Osteocyte (in vitro differentiated cells): ENCODE measurements at regions not wholly inside any gene's neighbourhood (a gene's known extent, or its start where the extent isn't known, plus 50 kb on each side); places are given as distances from the start of the nearest gene placed in this dataset.

Experiments used
- DNase-seq: peaks from one replicate; pipeline ENCODE4 v3.0.0; 2021; ENCODE audit warnings: mixed read lengths; ENCODE audit not compliant: unreplicated experiment; ENCODE audit errors: extremely low spot score
- H3K27ac Mint-ChIP-seq: one replicate; pipeline ENCODE4 v1.8.0; 2021; ENCODE audit warnings: mild to moderate bottlenecking, mixed read lengths; ENCODE audit not compliant: unreplicated experiment
- H3K27me3 Mint-ChIP-seq: one replicate; pipeline ENCODE4 v1.8.0; 2021; ENCODE audit warnings: mixed read lengths; ENCODE audit not compliant: unreplicated experiment
- H3K36me3 Mint-ChIP-seq: one replicate; pipeline ENCODE4 v1.8.0; 2021; ENCODE audit warnings: mixed read lengths; ENCODE audit not compliant: unreplicated experiment
- H3K4me1 Mint-ChIP-seq: one replicate; pipeline ENCODE4 v1.8.0; 2021; ENCODE audit warnings: mixed read lengths; ENCODE audit not compliant: unreplicated experiment
- H3K4me3 Mint-ChIP-seq: one replicate; pipeline ENCODE4 v1.8.0; 2021; ENCODE audit warnings: mild to moderate bottlenecking, moderate library complexity, mixed read lengths; ENCODE audit not compliant: unreplicated experiment
- H3K9me3 Mint-ChIP-seq: one replicate; pipeline ENCODE4 v1.8.0; 2021; ENCODE audit warnings: mixed read lengths; ENCODE audit not compliant: unreplicated experiment
- CTCF ChIP-seq: fragments of 200-600 bp; sonication (generic); IDR thresholded peaks from 2 replicates; pipeline ENCODE4 v1.5.0; 2021; ENCODE audit warnings: antibody characterized with exemption, mild to moderate bottlenecking, moderate library complexity

- Mint-ChIP-seq H3K36me3 (no peaks in the 10 kb centered on the region), H3K27ac (no peak overlapping the region), H3K9me3 (no peaks in the 10 kb centered on the region)
These were observed 209.6 kb upstream of the DPYD start for GRCh38 chr1:98130408-98130807.

GRCh38 chr1:98129491-98129890, 208.7 kb upstream of the DPYD start:
- H3K4me3 Mint-ChIP-seq: no peak overlapping the region
- H3K4me1 Mint-ChIP-seq: peaks cover 13% of the 10 kb centered on the region
- no peaks in the 10 kb centered on the region for H3K36me3 Mint-ChIP-seq
- H3K9me3 Mint-ChIP-seq: no peaks in the 10 kb centered on the region
- no peak for DNase-seq
- no peak for TF ChIP-seq CTCF
- no peak overlapping the region for H3K27ac Mint-ChIP-seq
- H3K27me3 Mint-ChIP-seq: no peaks in the 10 kb centered on the region

More at GRCh38 chr1:98130408-98130807, 209.6 kb upstream of the DPYD start:
- H3K27me3 Mint-ChIP-seq: no peaks in the 10 kb centered on the region
- no peak for TF ChIP-seq CTCF
- H3K4me1 Mint-ChIP-seq: peaks cover 15% of the 10 kb centered on the region
- H3K4me3 Mint-ChIP-seq: no peak overlapping the region
- DNase-seq: no peak

- H3K9me3 Mint-ChIP-seq: no peaks in the 10 kb centered on the region
- H3K4me3 Mint-ChIP-seq: no peak overlapping the region
- H3K27ac Mint-ChIP-seq: no peak overlapping the region
- H3K27me3 Mint-ChIP-seq: no peaks in the 10 kb centered on the region
- no peaks in the 10 kb centered on the region for H3K4me1 Mint-ChIP-seq
- no peak for TF ChIP-seq CTCF
- H3K36me3 Mint-ChIP-seq: no peaks in the 10 kb centered on the region
- DNase-seq: no peak
These were observed 205.9 kb upstream of the DPYD start for GRCh38 chr1:98126740-98127139.

- no peak for TF ChIP-seq CTCF
- Mint-ChIP-seq H3K27ac (no peak overlapping the region), H3K36me3 (no peaks in the 10 kb centered on the region), H3K9me3 (no peaks in the 10 kb centered on the region), H3K4me3 (no peak overlapping the region), H3K27me3 (no peaks in the 10 kb centered on the region), H3K4me1 (peaks cover 3% of the 10 kb centered on the region)
- DNase-seq: no peak
These were observed 200.8 kb upstream of the DPYD start for GRCh38 chr1:98121646-98122045.

- Mint-ChIP-seq H3K27ac (no peak overlapping the region), H3K27me3 (no peaks in the 10 kb centered on the region), H3K36me3 (no peaks in the 10 kb centered on the region), H3K9me3 (no peaks in the 10 kb centered on the region), H3K4me3 (no peak overlapping the region), H3K4me1 (peaks cover 3% of the 10 kb centered on the region)
- no peak for DNase-seq
- no peak for TF ChIP-seq CTCF
These were observed 199.0 kb upstream of the DPYD start for GRCh38 chr1:98119796-98120195.
